HG02981 (cell line): ENCODE measurements at regions not wholly inside any gene's neighbourhood (a gene's known extent, or its start where the extent isn't known, plus 50 kb on each side); places are given as distances from the start of the nearest gene placed in this dataset.
"Not testable (repeated sequence)": the region's sequence is repeated elsewhere in the genome, so short reads cannot be mapped to it uniquely, and the experiment has no call there.

Source experiments
- ATAC-seq: cut with Tn5 transposase; IDR thresholded peaks from one replicate; pipeline ENCODE4 v1.9.1; 2021; ENCODE audit warnings: mild to moderate bottlenecking, moderate library complexity; ENCODE audit not compliant: unreplicated experiment

DNA sequence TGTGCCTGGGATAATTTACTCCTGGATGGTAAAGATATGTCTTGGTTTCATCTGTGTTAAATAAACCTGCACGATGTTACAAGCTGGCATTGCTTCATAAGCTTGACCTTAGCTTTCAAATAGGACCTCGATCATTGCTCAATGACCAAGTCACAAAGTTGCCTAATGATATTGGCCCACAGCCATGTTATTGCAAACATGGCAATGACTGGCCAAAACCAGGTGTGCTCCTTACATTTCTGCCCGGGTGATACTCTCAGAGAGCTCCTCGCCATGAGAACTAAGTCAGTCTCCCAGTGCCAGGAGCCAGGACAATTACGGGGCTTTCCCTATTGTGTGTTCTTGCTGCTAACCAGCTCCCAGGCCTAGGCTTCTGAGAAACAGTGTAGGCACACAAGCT, 72.5 kb upstream of the CYP1B1 start:
- ATAC-seq = no peak

- ATAC-seq = no peak
These were observed 71.6 kb upstream of the CYP1B1 start for GRCh38 chr2:38147333-38148121.

DNA sequence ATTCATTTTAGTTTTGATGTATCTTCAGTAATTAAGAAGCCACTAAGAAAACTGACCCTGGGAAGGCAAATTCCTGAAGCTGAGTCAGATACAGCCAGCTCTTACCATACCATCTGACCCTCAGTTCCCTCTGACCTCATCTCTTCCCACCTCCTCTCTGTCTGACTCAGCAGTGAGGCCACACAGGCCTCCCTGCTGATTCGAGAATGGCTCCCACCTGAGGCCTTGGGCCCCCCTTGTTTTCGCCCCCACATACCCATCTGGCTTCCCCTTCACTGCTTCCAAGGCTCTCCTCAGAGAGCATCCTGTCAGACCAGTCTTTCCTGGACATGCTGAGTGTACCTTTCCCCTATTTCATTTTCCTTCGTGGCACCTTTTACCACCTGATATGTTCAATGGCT, 71.0 kb upstream of the CYP1B1 start:
- ATAC-seq = peak; percentile 79

GRCh38 chr2:38146275-38146906, 70.4 kb upstream of the CYP1B1 start:
- peak; percentile 62 for ATAC-seq

DNA sequence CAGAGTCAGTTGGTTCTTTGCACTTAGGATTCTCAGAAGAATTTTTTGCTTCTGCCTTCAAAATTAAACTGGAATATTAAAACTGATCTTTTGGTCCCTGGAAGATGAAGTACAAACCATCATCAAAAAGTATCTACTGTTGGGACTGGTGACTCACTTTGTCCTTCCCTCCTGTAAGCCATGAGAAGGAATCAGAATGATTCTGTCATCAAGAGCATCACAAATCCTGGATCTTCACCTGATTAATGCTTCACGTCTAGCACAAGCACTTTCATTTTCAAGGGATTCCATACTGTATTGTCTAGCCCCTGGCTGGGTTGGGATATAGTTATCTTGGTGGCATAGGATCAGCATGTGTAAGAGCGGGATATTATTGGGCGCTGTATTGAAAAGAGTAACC, 69.3 kb upstream of the CYP1B1 start:
- ATAC-seq = no peak

- no peak for ATAC-seq
These were observed 66.7 kb upstream of the CYP1B1 start for GRCh38 chr2:38142627-38143026.

DNA sequence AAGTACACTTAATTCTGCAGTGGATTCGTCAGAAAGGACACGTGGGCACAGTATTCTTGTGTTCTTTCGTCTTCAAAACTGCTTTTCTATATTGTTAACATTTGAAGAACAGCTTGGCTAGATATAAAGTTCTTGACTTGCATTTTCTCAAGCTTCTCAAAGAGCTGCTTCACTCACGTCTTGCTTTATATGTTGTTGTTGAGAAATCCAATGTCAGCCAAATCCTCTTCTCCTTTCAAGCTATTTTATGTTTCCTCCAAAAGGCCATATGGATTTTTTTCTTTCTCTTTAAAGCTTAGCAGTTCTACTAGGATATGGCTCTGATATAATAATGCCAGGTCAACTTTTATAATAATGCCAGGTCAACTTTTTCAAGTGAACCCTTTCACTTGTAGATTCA, 65.5 kb upstream of the CYP1B1 start:
- no peak for ATAC-seq

DNA sequence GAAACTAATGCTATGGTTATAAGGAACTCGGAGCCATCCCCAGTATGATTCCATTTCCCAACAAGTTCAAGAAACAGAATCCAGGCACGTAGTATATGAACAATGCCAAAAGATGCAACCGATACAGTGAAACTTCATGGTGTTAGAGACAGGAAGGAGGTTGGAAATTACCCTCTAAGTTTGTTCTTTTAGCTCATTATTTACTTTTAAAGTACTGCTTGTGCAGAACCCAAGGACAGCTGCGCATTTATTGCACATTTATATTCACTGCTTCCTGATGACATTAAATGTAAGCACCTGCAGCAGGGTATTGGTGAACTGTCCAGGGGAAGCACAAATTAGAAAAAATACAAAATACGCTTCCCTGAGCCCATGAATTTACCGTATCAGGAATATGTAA, 63.0 kb upstream of the CYP1B1 start:
- ATAC-seq = no peak

DNA sequence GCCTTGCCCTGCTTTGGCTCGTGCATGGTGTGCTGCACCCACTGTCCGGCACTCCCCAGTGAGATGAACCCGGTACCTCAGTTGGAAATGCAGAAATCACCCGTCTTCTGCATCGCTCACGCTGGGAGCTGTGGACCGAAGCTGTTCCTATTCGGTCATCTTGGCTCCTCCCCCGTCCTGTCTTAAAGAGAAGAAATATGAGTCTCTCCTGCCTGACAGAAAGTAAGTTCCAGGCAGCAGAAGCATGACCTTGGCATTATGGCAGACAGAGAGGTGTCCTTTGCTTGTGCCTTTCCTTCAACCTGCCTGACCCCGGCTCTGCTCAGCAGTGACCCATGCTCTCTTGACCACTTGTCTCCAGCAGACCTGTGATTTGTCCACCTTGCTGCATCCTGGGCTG, 62.5 kb upstream of the CYP1B1 start:
- no peak for ATAC-seq

DNA sequence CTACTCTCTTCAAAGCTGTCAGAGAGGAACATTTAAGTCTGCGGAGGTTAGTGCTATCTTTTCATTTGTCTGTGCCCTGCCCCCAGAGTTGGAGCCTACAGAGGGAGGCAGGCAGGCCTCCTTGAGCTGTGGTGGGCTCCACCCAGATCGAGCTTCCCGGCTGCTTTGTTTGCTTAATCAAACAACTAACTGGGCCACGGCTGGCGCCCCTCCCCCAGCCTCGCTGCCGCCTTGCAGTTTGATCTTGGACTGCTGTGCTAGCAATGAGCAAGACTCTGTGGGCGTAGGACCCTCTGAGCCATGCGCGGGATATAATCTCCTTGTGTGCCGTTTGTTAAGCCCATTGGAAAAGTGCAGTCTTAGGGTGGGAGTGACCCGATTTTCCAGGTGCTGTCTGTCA, 62.0 kb upstream of the CYP1B1 start:
- ATAC-seq = not testable (repeated sequence)

DNA sequence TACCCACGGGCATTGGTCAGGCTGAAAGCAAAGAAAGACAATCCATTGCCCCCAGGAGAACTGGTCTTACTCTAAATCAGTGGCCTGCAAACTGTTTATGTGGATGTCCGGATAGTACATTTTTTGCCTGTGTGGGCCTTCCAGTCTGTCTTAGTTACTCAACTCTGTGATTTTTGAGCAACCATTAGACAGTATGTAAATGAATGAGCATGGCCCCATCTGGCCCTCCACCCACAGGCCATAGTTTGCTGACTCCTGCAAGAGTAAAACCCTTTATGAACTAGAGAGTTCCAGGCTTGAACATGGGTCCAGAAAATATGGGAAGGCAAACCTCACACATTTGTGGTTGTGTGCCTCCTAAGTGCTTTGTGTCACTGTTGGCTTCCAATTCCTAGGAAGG, 55.7 kb upstream of the CYP1B1 start:
- ATAC-seq = no peak

DNA sequence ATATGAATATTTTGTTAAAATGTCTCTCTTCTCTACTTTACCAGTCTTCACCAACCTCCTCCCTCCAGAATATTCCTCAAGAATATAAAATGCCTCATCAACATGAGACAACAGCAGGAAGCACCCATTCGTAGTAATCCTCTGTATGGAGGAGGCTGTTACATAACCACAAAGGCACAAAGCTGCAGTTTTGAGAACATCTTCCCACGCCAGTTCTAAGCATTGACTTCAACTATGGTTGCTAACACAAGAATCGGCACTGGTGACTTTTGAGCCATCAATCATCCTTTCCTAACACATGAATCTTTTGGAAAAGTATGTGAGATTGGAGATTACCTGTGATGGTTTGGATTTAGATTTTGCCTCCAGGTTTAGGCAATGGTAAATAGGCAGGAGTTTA, 54.9 kb upstream of the CYP1B1 start:
- no peak for ATAC-seq

GRCh38 chr2:38129987-38130386, 54.0 kb upstream of the CYP1B1 start:
- no peak for ATAC-seq

DNA sequence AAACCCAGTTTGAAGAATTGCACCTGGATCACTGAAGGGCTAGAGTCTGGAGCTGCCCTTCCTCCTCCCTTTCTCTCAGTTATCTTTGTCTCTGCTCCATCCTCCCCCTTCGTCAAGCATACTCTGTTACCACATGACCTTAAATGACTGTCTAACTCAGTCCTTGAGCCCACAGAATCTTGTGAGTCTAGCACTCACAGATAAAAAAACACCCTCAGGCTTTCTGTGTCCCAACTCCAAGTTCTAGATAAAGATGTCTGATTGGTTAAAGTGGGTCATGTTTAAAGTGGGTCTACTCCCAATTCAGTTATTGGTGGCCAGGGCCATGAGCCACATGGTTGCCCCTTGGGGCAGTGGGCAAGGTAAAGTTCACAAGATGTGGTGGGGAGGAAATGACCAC, 53.5 kb upstream of the CYP1B1 start:
- no peak for ATAC-seq

DNA sequence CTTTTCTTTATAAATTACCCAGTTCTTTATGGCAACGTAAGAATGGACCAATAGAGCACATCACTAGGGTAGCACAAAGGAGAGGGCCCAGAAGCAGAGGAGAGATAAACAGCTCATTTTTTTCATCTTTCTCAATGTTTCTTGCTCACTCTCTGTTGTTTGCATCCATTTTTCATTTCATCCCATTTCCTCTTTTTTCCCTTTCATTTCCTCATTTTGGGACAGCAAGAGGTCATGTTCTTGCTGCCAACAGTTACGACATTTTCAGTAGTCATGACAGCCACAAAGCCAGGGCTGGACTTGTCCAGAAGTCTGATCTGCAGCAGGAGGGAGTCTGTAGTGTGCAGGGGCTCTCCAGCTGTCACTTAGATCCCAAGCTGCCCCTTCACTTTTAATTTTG, 52.7 kb upstream of the CYP1B1 start:
- ATAC-seq = no peak

DNA sequence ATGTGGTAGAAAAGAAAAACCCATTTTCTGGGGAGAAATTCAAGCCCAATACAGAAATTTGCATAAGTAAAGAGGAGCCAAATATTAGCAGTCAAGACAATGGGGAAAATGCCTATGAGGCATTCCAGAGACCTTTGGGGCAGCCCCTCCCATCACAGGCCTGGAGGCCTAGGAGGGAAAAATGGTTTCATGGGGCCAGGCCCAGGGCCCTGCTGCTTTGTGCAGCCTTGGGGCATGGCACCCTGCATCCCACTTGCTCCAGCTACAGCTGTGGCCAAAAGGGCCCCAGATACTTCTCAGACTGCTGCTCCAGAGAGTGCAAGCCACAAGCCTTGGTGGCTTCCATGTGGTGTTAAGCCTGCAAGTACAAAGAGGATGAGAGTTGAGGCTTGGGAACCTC, 51.3 kb upstream of the CYP1B1 start:
- no peak for ATAC-seq

DNA sequence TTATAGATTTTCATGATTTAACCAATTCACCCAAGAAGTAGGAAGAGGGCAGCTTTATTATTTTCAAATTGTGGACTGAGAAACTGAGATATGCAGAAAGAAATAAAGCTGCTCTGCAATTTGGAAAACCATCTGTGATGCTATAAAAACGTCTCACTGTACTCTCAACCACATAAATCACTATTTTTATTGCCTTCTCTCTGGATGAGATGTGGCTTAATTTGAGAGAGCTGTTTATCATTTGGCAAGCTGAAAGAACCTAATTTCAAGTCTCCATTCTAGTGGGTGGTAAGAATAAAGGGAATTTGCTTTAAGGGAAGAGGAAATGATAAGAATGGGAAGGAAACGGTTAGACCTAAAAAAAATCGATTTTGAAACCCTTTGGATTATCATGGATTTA, 49.9 kb upstream of the CYP1B1 start:
- no peak for ATAC-seq
